ENCODE measurements at regions not wholly inside any gene's neighbourhood (a gene's known extent, or its start where the extent isn't known, plus 50 kb on each side); places are given as distances from the start of the nearest gene placed in this dataset.

DNA sequence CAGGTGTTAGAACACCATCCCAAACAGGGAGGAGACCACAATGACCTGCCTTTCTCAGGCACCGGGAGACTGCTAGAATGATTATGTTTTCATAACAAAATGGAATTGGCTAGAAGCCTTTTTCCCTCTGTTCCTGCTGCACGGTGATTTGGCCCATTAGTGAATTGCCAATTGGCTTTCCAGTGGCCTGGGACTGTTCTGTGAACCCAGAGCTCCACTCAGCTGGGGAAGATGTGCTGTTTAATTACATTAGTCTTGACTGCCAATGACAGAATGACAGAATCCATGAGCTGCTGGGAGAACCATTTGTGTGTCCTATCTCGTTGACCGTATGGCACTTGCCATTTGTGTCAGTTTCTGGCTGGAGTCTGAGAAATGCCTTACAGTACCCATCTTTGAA is 242.9 kb downstream of the CDH11 start:
- peaks cover 20% of the 10 kb centered on the region for H3K9me3 Mint-ChIP-seq
- Histone ChIP-seq H3K9me3 (ENCODE audit: control insufficient read depth in 1 of 2, insufficient read depth in 1 of 2, low read length in 2 of 2) (peaks cover 0 to 4% of the 10 kb centered on the region in 2 experiments), H3K27me3 (ENCODE audit: control insufficient read depth in 1 of 2, insufficient read depth in 2 of 2, low read length in 2 of 2) (no peaks in the 10 kb centered on the region), H3K4me3 (ENCODE audit: low read length) (no peak overlapping the region), H3K27ac (ENCODE audit: low read depth in 1 of 2, low read length in 2 of 2) (no peak overlapping the region), H3K4me1 (ENCODE audit: insufficient read depth, low read length) (no peaks in the 10 kb centered on the region), H3K36me3 (ENCODE audit: insufficient read depth, low read length) (no peaks in the 10 kb centered on the region)
- ChIA-PET POLR2A (no interaction called here), CTCF (no interaction called here)
- H3K4me3 Mint-ChIP-seq, result no peak overlapping the region
- TF ChIP-seq, protein P1, sequence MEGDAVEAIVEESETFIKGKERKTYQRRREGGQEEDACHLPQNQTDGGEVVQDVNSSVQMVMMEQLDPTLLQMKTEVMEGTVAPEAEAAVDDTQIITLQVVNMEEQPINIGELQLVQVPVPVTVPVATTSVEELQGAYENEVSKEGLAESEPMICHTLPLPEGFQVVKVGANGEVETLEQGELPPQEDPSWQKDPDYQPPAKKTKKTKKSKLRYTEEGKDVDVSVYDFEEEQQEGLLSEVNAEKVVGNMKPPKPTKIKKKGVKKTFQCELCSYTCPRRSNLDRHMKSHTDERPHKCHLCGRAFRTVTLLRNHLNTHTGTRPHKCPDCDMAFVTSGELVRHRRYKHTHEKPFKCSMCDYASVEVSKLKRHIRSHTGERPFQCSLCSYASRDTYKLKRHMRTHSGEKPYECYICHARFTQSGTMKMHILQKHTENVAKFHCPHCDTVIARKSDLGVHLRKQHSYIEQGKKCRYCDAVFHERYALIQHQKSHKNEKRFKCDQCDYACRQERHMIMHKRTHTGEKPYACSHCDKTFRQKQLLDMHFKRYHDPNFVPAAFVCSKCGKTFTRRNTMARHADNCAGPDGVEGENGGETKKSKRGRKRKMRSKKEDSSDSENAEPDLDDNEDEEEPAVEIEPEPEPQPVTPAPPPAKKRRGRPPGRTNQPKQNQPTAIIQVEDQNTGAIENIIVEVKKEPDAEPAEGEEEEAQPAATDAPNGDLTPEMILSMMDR (IDR thresholded peaks at IDR 0.05), result no peak
- DNase-seq (no peak), ATAC-seq (ENCODE audit: poor library complexity) (no peak)
- no peaks in the 10 kb centered on the region for H3K36me3 Mint-ChIP-seq (ENCODE audit: low read depth)
- intact Hi-C loops (cut with DNase I, micrococcal nuclease), result no loop called here
- H3K27me3 Mint-ChIP-seq, result no peaks in the 10 kb centered on the region
- H3K4me1 Mint-ChIP-seq (ENCODE audit: low read depth), result no peaks in the 10 kb centered on the region
- no peak overlapping the region for H3K27ac Mint-ChIP-seq

GRCh38 chr16:64872101-64872500 is 249.8 kb downstream of the CDH11 start:
- TF ChIP-seq, protein P1 (IDR thresholded peaks at IDR 0.05), result no peak
- no peaks in the 10 kb centered on the region for H3K4me1 ChIP-seq (ENCODE audit: insufficient read depth, low read length)
- ATAC-seq (ENCODE audit: poor library complexity) (no peak), DNase-seq (no peak)
- no peak overlapping the region for H3K27ac ChIP-seq (ENCODE audit: low read depth in 1 of 2, low read length in 2 of 2)
- H3K4me3 Mint-ChIP-seq, result no peak overlapping the region
- peaks cover 0 to 6% of the 10 kb centered on the region in 2 experiments for H3K9me3 ChIP-seq (ENCODE audit: control insufficient read depth in 1 of 2, insufficient read depth in 1 of 2, low read length in 2 of 2)
- H3K27ac Mint-ChIP-seq, result no peak overlapping the region
- no peaks in the 10 kb centered on the region for H3K27me3 Mint-ChIP-seq
- peaks cover 10% of the 10 kb centered on the region for H3K9me3 Mint-ChIP-seq
- no peaks in the 10 kb centered on the region for H3K4me1 Mint-ChIP-seq (ENCODE audit: low read depth)
- H3K36me3 ChIP-seq (ENCODE audit: insufficient read depth, low read length), result no peaks in the 10 kb centered on the region
- no peak overlapping the region for H3K4me3 ChIP-seq (ENCODE audit: low read length)
- H3K36me3 Mint-ChIP-seq (ENCODE audit: low read depth), result no peaks in the 10 kb centered on the region
- intact Hi-C loops (cut with DNase I, micrococcal nuclease), result no loop called here
- POLR2A ChIA-PET, result no interaction called here
- CTCF ChIA-PET, result no interaction called here
- H3K27me3 ChIP-seq (ENCODE audit: control insufficient read depth in 1 of 2, insufficient read depth in 2 of 2, low read length in 2 of 2), result no peaks in the 10 kb centered on the region

DNA sequence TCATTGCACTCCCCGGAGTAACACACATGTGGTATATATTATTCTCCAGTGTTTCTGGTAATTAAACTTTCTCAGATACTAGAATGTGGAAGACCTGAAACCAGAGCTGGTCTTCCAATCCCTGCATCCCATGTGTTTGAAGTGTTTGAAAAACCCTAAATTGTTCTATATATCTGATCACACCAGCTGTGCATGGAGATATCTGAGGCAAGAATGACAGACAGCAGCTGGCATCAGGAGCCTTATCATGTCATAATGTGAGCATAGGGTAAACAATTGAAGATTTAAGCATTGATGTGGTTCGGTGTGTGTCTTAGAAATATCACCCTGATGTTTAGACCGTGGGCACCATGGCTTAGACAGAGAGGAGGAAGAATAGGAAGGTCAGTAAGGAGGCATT is 251.0 kb downstream of the CDH11 start:
- no peaks in the 10 kb centered on the region for H3K36me3 Mint-ChIP-seq (ENCODE audit: low read depth)
- intact Hi-C loops (cut with DNase I, micrococcal nuclease), result no loop called here
- no peaks in the 10 kb centered on the region for H3K4me1 Mint-ChIP-seq (ENCODE audit: low read depth)
- Histone ChIP-seq H3K4me1 (ENCODE audit: insufficient read depth, low read length) (no peaks in the 10 kb centered on the region), H3K36me3 (ENCODE audit: insufficient read depth, low read length) (no peaks in the 10 kb centered on the region), H3K4me3 (ENCODE audit: low read length) (no peak overlapping the region), H3K27me3 (ENCODE audit: control insufficient read depth in 1 of 2, insufficient read depth in 2 of 2, low read length in 2 of 2) (no peaks in the 10 kb centered on the region), H3K27ac (ENCODE audit: low read depth in 1 of 2, low read length in 2 of 2) (no peak overlapping the region), H3K9me3 (ENCODE audit: control insufficient read depth in 1 of 2, insufficient read depth in 1 of 2, low read length in 2 of 2) (peaks cover 0 to 8% of the 10 kb centered on the region in 2 experiments)
- ChIA-PET POLR2A (no interaction called here), CTCF (no interaction called here)
- no peak for DNase-seq
- no peaks in the 10 kb centered on the region for H3K27me3 Mint-ChIP-seq
- peaks cover 10% of the 10 kb centered on the region for H3K9me3 Mint-ChIP-seq
- H3K4me3 Mint-ChIP-seq, result no peak overlapping the region
- TF ChIP-seq, protein P1 (IDR thresholded peaks at IDR 0.05), result no peak
- no peak overlapping the region for H3K27ac Mint-ChIP-seq
- ATAC-seq (ENCODE audit: poor library complexity), result no peak

All from CD4-positive, alpha-beta T cell (primary cell).